ENCODE measurements at regions not wholly inside any gene's neighbourhood (a gene's known extent, or its start where the extent isn't known, plus 50 kb on each side); places are given as distances from the start of the nearest gene placed in this dataset.

- no peaks in the 10 kb centered on the region for H4K20me1 ChIP-seq (ENCODE audit: insufficient read depth)
- H3K27ac ChIP-seq (ENCODE audit: low read length) = no peak overlapping the region
- no peak overlapping the region for H2AFZ ChIP-seq (ENCODE audit: low read depth, low read length)
- TF ChIP-seq REST (IDR thresholded peaks at IDR 0.05; ENCODE audit: borderline replicate concordance) = no peak
- TF ChIP-seq TAF1 (IDR thresholded peaks at IDR 0.05; ENCODE audit: low read depth) = no peak
- H3K9me3 ChIP-seq (ENCODE audit: low read length) = no peaks in the 10 kb centered on the region
- H3K4me3 ChIP-seq (ENCODE audit: low read length) = no peak overlapping the region
- no peaks in the 10 kb centered on the region for H3K36me3 ChIP-seq (ENCODE audit: insufficient read depth, low read length)
- H3K4me2 ChIP-seq (ENCODE audit: low read length) = no peak overlapping the region
- no peaks in the 10 kb centered on the region for H3K9me2 ChIP-seq (ENCODE audit: insufficient read depth, low read length)
- no peaks in the 10 kb centered on the region for H3K27me3 ChIP-seq (ENCODE audit: insufficient read depth, low read depth, low read length)
- no peaks in the 10 kb centered on the region for H3F3A ChIP-seq (ENCODE audit: insufficient read depth, low read length, poor library complexity, severe bottlenecking)
- H3K9ac ChIP-seq (ENCODE audit: low read length) = no peak overlapping the region
- no peaks in the 10 kb centered on the region for H3K79me2 ChIP-seq (replicated peaks; ENCODE audit: insufficient read depth, low read length)
Measured at GRCh38 chr1:229161740-229162139, 109.2 kb upstream of the RAB4A start.

- H3K79me2 ChIP-seq (replicated peaks; ENCODE audit: insufficient read depth, low read length) = no peaks in the 10 kb centered on the region
- H3K9ac ChIP-seq (ENCODE audit: low read length) = no peak overlapping the region
- no peak overlapping the region for H3K4me3 ChIP-seq (ENCODE audit: low read length)
- H3K27ac ChIP-seq (ENCODE audit: low read length) = no peak overlapping the region
- no peaks in the 10 kb centered on the region for H3K9me3 ChIP-seq (ENCODE audit: low read length)
- H3F3A ChIP-seq (ENCODE audit: insufficient read depth, low read length, poor library complexity, severe bottlenecking) = no peaks in the 10 kb centered on the region
- no peak overlapping the region for H2AFZ ChIP-seq (ENCODE audit: low read depth, low read length)
- H3K27me3 ChIP-seq (ENCODE audit: insufficient read depth, low read depth, low read length) = no peaks in the 10 kb centered on the region
- no peaks in the 10 kb centered on the region for H4K20me1 ChIP-seq (ENCODE audit: insufficient read depth)
- H3K4me2 ChIP-seq (ENCODE audit: low read length) = no peak overlapping the region
- H3K9me2 ChIP-seq (ENCODE audit: insufficient read depth, low read length) = no peaks in the 10 kb centered on the region
- TF ChIP-seq CTCF (IDR thresholded peaks at IDR 0.05; ENCODE audit: poor library complexity, severe bottlenecking) = no peak
- TF ChIP-seq MXI1 (conservative IDR thresholded peaks at IDR 0.05; ENCODE audit: poor library complexity, severe bottlenecking) = no peak
- no peak for TF ChIP-seq TAF1 (IDR thresholded peaks at IDR 0.05; ENCODE audit: low read depth)
- TF ChIP-seq RAD21 (conservative IDR thresholded peaks at IDR 0.05) = no peak
- TF ChIP-seq POLR2AphosphoS5 (IDR thresholded peaks at IDR 0.05) = no peak
- no peak for TF ChIP-seq EZH2 (IDR thresholded peaks at IDR 0.05; ENCODE audit: borderline replicate concordance, insufficient read depth, low read length, poor library complexity, severe bottlenecking)
- no peak for TF ChIP-seq REST (IDR thresholded peaks at IDR 0.05; ENCODE audit: borderline replicate concordance)
- TF ChIP-seq EP300 (conservative IDR thresholded peaks at IDR 0.05; ENCODE audit: poor library complexity, severe bottlenecking) = no peak
- H3K36me3 ChIP-seq (ENCODE audit: insufficient read depth, low read length) = no peaks in the 10 kb centered on the region
Measured at GRCh38 chr1:229162825-229163515, 107.9 kb upstream of the RAB4A start.
